HG03354 (cell line): ENCODE measurements at regions not wholly inside any gene's neighbourhood (a gene's known extent, or its start where the extent isn't known, plus 50 kb on each side); places are given as distances from the start of the nearest gene placed in this dataset.

Experiments
- ATAC-seq: cut with Tn5 transposase; IDR thresholded peaks from one replicate; pipeline ENCODE4 v1.9.1; 2021; ENCODE audit warnings: mild to moderate bottlenecking; ENCODE audit not compliant: unreplicated experiment, poor library complexity, severe bottlenecking

DNA sequence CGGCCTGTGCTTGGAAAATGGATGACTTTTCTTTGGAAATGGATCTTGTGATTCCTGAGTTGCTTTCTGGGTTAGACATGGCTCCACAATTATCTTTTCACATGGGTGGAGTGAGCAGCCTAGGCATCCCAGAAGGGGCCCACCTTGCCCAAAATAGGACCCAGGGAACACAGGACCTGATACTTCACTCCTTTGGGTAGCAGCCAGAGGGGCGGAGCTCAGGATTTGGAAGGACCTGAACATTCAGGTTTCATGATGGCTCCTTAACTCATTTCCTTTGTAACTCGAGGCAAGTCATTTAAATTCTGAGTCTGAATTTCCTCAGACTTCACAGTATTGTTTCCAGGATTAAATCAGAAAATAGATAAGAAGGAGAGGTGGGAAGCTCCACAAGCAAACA, 178.3 kb upstream of the ZMIZ1 start:
- ATAC-seq: no peak

DNA sequence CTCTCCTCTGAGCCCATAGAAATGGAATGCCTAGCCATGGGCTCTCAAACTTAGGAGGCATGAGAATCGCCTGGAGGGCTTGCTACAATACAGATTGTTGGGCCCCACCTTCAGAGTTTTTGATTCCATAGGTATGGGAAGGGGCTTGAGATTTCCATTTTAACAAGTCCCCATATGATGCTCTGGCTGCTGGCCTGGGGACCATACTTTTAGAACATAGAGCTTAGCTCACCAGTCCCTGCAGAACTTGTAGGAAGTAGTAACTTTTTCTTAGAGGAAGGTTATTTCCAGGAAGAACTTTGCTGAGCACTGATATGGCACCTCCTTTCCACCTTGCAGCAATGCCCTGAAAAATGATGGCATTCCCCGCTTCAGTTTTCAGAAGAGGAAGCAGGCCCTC, 177.0 kb upstream of the ZMIZ1 start:
- ATAC-seq: no peak

DNA sequence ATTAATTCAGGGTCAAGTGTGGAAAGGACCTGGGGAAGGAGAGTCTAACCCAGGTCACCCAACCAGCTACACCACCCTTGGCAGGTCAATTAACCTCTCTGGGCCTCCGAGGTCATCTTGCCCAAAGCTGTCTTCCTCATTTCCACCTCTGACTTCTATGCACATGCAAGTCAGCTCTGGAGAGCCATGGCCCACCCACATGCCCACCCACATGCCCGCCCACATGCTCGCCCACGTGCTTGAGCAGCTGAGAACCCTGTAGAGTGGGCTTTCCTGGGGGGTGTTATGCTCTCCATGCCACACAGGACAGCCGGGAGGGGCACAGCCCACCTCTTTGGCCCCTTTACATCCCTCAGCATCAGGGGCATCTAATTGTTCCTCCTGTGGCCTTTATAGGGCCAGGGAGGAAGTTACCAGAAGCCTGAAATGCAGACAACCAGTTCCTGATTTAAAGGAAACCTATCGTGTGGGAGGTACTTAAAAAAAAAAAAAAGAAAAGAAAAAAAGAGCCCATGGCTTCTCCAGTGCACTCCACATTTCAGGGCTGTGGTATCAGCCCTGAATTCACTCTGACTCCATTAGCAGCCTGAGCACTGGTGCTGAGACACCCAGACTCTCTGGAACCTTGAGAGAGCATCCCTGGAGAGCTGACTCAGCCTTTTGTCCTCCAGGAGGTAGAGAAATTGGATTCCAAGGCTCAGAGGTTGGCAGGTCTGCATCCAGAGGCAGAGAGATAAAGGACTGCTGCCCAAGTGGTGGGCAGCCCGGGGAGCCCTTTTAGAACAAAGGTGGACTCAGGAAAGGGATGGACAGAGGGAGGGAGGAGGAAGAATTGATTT, 176.2 kb upstream of the ZMIZ1 start:
- no peak for ATAC-seq

DNA sequence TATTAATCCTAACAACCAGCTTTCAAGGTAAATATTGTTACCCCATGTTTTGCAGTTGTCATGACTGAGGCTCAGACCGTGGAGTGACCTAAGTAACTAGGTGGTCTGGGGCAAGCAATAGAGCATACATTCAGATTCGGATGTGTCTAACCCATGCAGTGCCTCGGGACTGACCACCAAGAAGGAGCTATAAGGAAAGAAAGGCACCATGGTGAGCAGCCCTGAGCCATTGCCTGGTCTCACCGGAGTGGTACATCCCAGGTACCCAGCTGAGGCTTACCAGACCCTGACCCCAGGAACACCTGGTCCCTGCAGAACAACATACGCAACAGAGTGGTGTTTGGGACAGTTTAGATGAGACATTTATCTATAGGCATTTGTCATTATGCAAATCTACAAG, 175.5 kb upstream of the ZMIZ1 start:
- no peak for ATAC-seq

DNA sequence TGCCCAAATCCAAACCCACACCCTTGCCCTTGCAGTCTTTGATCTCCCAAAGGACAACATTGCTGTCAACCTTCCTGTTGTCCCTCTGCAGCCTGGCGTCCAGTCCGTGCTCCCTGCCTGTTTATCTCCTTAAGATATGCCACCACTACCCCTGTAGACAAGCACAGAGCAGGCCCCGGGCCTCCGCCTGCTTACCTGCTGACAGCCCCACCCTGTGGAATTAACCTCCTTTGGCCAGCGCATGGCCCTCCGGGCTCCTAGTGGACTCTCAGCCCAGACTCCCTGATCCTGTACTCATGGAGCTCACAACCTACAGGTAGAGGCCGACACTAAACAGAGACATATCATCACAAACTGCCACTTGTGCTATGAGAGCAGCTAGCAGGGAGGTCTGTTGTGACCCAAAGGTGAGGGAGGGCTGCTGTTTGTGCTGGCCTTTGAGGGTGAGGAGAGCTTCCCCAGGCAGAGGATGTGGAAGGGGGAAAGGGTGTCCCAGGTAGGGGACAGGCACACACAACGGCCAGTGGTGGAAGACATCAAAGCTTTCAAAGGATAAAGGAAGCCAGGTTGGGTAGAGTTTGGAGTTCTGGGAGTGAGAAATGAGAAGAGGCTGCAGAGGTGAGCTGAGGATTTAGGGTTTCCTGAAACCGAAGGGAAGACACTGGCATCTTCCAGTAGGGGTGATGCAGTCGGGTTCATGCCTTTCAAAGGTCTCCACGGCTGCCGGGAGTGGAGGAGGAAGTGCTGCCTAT, 174.5 kb upstream of the ZMIZ1 start:
- no peak for ATAC-seq

DNA sequence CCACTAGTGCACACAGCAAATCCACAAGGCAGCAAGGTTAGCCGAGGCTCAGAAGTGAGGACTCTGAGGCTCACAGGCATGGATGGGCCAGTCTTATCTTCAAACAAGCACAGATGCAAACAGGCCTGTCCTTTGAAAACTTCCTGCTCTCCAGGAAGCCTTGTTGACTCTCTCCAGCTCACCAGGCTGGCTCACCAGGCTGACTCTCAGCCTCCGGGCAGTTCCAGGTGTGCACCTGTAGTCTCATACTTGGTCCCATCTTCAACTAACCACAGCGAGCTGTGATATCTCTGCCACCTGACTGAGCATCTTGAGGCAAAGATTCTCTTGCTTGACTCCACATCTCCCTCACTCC, 173.9 kb upstream of the ZMIZ1 start:
- ATAC-seq: no peak

DNA sequence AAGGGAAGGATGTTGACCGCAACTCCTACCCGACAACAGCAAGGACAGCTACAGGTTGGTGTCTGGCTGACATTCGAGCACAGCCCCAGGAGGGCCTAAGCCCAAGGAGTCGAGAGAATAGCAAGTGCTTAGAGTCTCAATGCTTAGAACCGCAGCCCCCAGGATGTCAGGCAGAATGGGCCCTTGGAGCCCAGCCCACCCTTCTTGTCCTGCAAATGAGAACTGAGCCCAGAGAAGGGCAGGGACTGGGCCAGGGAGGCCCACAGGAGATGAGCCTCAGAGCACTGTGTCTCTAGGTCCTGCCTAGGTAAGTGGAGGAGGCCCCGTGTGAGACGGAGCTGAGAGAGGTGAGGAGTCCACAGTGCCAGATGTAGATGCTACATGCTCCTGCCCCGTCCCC, 173.3 kb upstream of the ZMIZ1 start:
- no peak for ATAC-seq

DNA sequence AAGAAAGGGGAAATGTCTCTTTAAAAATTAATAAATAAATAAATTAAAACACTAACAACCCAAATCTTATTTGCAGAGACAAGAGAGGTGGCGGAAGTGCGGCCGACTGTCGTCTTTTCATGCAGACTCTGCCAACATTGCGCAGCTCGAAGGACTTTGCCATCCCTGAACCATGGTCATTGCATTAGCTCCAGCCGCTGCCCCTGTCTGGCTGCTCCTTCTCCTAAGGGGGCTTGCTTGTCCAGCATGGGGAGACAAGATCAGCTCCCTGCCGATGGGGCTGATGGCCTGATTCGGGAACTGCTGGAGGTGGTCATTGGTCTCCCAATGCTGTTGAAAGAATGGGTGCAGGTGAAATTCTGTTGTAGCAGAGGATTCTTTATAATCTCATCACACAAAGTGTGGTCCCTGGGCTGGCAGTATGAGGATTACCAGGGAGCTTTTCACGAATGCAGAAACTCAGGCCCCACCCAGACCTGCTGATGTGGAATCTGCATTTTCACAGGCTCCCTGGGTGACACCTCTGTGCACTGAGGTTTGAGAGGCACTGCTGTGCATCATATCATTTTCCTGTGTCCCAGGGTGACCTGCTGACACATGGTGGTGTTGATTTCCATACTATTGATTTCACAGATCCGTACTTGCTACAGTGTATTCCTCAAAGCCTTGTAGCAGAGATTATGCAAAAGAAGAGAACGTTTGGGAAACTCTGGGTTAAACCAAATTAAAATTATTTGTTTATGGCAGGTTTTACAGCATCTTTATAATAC, 172.4 kb upstream of the ZMIZ1 start:
- ATAC-seq: no peak

DNA sequence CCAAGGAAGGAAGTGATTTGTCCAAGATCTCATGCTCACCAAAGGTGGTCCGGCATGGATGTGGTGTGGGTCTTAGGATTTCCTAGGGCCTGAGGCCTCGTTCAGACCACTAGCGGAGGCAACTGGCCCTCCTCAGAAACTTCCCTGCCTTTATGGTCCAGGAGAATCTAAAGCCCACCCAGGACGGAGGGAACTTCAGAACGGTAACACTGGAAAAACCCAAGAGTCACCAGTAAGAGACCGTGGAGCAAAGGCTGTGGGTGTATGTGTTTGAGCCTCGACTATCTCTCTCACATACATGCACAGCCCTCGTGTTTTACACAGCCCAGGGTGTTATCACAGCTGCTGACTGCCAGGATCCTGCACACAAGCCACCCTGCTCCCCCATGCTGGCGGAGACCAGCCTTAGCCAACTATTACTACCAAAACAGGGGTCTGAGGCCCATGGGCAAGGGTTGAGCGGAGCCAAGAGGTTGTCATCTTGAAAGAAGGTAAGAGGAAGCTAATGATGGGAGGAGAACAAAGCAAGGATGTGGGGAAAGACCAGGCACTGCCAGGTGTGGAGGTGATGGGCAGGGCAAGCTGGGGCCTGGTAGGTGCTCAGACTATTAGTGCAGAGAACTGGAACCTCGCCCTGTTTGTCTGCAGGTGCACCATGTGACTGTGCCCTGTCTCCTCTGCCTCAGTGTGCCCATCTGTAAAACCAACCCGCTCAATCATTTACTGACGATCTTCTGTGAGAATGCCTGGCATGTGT, 170.2 kb upstream of the ZMIZ1 start:
- no peak for ATAC-seq

DNA sequence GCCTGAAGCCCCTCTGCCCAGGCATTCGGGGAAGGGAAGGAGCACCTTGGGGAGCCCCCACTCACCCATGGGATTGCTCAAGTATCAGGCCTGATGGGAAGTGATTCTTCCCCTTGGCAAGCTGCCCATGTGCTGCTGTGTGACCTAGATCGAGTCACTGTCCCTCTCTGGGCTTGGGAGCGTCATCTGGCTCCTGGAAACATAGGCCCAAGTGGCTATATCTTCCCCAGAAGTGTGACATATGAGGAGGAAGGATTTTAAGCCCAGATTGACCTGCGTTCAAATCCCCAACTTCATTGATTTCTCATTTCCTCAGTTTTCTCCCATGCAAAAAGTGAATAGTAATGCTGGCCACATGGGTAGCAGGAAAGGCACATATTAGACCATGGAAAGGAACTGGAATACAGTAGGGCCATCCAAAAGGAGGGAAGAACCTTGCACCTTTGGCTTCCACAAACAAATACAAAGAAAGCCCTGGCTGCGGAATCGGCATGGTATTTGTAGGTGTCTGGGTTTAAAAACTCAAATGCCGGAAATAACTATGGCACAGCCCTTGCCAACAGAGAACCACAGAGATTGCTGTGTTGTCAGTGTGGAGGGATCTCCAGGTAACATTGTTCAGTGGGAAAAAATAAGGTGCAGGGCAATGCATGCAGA, 169.5 kb upstream of the ZMIZ1 start:
- ATAC-seq: no peak

DNA sequence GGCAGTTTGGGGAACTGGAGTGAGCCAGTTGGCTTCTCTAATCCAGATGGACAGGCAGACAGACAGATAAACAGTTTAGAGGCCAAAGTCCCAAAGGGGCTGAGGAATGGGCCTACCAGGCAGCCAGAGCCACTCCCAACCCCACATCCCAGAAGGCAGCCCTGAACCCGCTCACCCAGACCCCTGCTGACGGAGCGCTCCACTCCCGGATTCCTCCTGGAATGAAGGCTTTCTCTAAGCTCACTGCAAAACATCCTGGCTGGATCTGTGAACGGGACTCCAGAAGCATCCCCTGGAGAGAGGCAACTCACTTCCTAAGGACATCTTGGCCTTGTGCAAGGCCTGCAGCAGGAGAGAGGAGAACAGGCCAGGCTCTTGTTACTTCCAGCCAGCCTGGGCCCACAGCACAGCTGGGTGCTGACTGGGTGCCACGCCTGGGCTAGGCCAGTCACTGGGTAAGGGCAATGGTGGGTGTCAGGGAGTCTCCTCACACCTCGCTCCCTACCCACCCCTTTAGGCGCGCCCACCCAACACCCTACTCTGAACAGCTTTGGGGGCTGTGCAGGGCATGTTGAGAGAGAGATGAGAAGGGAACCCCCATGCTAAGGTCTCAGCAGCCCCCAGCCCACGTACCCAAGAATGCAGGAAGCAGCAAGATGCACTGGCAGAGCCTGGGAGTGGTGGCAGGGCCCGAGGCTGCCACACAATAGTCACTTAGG, 168.6 kb upstream of the ZMIZ1 start:
- ATAC-seq: no peak

DNA sequence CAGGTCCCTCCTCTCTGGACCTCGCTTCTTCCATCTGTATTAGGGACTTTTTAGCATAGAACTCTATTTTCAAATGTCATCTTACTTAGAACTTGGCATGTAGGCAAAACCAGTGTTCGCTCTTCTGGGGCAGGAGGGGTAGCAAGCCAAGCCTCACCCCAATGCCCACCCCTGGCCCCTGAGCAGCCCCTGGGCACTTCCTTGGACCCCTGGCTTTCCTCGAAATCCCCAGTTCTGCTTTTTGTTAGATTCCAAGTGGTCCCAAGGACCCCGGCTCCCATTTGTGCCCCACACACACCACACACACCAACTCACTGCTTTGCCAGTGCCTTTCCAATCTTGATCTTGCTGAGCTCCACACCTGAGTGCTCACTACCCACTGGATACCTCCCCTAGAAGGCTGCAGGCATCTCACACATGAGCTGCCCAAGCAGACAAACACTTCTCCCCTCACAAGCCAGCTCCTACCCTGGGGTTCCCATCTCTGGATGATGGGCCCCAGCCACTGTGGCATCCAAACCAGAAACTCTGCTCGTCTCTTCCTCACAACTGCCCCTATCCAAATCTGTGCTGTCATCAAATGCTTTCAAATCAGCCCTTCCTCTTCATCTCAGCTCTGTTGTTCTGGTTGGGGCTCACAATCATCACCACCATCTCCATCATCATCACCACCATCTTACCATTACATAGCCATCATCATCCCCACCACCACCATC, 167.9 kb upstream of the ZMIZ1 start:
- ATAC-seq: no peak

DNA sequence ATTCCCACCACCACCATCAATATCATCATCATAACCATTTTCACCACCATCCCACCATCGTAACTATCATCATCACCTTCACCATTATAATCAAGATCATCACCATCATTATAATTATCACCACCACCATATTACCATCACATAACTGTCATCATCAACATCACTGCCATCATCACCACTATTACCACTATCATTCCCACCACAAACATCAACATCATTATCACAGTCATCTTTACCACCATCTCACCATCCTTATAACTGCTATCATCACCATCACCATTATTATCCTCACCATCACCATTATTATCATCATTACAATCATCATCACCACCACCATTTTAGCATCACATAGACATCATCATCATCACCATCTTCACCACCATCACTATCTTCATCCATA, 167.1 kb upstream of the ZMIZ1 start:
- ATAC-seq: no peak

DNA sequence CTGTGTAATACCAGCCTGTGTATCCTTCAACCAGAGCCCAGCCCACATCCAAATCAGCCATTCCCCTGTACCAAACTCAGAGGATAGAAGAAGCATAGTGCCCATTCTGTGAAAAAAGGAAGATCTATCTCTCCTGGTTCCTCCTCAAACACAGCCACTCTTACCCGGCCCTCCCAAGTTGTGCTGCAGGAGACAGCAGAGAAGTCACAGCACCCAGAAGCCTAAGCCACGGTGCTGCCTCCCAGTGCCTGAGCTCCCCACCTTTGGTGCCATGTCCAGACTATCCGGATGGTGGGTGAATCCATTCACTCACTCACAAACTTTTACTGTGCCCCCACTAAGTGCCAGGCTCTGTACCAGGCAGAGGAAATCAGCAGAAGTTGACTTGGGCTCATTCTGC, 166.0 kb upstream of the ZMIZ1 start:
- ATAC-seq: no peak

DNA sequence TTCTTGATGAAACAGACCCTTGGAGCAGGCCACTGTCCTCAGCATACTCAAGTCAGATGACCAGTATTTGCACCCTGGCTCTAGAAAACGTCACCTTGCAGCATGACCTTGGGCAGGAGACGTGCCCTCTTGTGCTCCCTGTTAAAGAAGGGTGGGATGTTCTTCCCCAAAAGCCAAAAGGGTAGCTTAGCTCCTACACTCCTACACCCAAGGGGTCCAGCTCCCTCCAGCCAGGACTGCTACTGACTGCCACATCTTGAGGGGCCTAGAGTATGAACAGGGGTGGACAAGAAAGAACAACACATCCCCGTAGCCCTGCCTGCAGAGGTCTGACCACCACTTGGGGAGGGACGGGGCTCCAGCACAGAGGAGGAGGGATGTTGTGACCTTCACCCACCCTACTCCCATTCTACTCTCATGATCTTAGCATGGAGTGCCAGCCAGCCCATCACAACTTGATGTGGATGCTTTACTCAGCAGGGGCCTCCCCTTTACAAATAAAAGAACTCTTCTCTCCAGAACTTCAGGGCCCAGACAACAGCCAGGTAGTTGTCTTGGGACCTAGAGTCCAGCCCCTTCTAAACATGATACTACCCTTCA, 165.3 kb upstream of the ZMIZ1 start:
- no peak for ATAC-seq

DNA sequence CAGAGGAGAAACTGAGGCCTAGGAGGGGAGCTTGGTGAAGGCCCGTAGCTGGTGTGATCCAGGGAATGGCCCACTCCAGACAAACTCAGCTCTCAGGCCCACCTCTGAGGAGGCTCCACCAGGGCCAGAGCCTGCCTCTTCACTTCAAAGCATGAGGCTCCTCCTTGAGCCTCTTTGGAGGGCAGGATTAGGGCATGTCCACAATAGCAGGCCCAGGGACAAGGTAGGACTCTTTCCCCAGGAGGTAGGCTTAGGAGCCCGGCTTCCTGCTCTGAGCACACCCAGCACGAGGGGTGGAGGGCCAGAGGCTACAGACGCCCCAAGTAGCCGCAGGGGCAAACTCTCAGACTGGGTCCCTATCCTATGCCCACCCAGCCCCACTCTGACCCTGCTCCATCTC, 164.6 kb upstream of the ZMIZ1 start:
- no peak for ATAC-seq

DNA sequence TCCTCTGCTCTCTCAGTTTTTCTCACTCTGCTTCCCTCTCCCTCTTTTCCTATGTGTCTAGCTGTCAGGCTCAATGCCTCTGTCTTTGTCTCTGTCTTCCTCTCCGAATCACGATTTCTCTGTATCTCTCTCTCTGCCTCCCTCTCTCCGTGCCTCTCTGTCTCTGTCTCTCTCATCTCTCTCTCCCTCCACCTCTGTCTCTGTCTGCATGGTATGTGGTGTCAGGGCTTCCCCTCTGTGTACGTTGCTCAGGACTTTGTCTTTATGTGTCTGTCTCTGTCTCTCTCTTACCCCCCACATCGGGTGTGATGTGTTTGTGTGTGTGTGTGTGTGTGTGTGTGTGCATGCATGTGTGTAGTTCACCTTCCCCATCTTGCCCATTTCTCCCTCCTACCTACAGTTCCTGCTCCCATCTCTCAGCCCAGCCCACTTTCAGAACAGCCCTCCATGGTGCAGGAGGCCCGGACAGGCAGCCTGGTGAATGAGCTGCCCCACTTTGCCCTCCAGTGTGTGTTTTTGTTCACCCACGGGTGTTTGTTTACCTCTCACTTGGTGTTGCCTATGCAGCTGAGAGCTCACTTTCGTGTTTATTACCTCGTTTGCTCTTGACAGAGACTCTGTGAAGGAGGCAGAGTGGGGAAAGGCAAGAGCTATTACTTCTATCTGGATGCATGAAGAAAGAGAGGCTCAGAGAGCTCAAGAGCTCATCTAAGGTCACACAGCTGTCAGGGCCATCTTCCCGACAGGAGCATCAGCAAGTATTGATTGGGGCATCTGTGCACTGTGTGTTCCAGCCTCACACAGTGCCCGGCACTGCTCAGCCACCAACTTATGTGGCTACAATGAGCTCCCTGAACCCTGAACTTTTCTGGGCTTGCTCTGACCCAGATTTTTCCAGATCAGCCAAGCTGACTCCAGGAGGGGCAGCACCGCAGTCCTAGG, 163.5 kb upstream of the ZMIZ1 start:
- no peak for ATAC-seq
